Hematopoietic multipotent progenitor cell treated with erythropoietin and hydrocortisone succinate and interleukin-3 and kit ligand, for 4 days (in vitro differentiated cells): ENCODE measurements at regions not wholly inside any gene's neighbourhood (a gene's known extent, or its start where the extent isn't known, plus 50 kb on each side); places are given as distances from the start of the nearest gene placed in this dataset.

Experiments
- DNase-seq: peaks from one replicate; pipeline ENCODE4 v3.0.0-alpha.2; 2015

DNA sequence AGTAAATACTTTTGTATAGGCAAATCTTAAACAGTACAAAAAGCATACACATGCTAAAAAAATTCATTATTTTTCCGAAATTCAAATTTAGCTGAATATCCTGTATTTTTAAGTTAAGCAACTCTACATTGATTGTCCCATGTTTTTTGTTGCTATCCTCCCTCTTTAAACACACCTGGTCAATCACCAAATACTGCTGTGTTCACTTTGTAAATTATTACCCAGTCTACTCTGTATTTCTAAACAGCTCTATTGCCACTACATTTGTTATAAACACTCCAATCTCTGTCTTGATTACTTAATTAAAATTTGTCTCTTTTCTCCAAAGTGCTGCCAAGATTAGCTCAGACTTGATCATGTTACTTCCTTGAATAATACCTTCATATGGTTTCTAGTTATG, 466.5 kb upstream of the GJE1 start:
- no peak for DNase-seq

DNA sequence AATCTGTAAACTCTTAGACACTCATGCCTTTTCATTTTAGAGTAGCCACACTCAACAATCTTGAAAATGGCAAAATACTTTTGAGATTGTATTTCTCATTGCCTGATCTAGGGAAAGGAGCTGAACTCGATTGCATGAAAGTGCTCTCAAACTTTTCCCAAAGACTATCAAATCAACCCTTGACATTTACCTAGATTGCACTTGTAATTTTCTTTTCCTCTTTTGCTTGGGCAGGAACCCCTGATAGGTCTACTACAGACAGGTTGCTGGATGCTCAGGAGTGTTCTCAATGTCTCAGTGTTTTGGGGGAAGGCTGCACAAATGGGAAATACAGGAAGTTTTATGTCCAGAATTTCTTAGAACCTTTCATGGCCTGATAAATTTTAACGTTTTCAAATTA, 468.0 kb upstream of the GJE1 start:
- DNase-seq = no peak

DNA sequence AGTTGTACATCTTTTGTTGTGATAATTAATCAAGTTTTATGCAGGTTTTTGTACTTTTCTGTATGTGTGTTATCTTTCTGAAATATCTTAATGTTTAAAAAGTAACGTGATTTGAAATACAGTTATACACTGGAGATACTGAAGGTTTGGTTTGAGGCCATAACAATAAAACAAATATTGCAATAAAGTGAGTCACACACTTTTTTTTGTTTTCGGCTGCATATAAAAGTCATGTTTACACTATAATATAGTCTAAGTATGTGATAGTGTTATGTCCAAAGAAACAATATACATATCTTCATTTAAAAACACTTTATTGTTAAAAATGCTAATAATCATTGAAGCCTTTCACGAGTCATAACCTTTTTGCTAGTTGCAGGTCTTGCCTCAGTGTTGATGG, 473.1 kb upstream of the GJE1 start:
- DNase-seq = no peak

DNA sequence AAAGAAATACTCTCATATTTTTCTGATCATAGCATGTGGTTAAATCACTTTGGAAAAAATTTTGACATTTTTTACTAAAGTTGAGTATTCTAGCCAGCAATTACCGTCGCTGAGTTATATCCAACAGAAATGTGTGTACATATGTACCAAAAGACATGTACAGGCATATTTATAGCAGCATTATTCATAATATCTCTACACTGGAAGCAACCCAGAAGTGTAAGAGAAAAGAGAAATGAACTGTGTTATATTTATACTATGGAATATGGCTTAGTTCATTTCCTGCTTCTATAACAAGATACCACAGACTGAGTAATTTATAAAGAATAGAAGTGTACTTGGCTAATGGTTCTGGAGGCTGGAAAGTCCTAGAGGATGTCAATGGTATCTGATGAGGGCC, 474.0 kb upstream of the GJE1 start:
- DNase-seq = no peak

DNA sequence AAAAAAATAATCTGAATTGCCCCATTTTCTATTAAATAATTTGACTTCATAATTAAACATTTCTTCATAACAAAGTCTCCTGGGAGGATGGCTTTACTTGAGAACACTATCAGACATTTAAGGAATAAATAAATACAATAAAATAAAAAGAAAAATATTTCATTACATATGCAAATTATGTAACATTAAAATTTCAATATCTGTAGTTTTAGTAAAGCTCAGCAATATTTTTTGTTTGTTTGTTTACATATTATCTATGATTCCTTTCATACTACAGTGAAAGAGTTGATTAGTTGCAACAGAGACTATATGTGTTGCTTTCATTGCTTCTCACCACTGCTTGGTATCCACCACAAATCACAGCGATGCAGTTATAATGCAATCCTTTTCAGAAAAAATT, 474.9 kb upstream of the GJE1 start:
- DNase-seq = no peak

DNA sequence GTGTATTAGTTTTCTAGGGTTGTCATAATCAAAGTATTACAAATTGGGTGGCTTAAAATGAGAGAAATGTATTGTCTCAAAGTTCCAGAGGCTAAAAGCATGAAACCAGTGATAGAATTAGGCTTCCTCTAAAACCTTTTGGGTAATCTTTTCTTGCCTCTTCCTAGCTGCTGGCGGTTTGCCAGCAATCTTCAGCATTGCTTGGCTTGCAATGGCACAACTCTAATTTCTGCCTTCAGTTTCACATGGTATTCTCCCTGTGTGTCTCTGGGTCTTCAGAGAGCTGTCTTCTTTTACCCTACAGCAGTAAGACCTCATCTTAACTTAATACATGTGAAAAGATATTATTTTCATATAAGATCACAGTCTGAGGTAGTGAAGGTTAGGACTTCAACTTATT, 479.1 kb upstream of the GJE1 start:
- DNase-seq = peak; percentile 16

DNA sequence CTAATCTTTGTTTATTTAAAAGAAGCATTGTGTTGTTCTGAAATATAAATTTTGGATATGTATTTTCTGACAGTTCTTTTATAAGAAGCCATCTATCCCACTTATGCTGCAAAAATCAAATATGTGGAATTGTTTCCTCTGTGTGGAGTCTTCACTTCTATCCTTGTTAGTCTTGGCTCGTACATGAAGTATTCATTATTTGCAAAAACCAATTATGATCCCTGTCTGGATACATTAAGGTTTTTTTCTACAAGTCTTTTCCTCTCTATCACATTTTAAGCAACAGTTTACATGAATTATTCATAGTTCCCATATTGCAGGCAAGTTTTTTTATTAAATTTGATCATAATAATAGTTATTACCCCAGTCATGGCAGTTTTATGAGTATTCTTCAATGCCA, 490.8 kb upstream of the GJE1 start:
- no peak for DNase-seq

DNA sequence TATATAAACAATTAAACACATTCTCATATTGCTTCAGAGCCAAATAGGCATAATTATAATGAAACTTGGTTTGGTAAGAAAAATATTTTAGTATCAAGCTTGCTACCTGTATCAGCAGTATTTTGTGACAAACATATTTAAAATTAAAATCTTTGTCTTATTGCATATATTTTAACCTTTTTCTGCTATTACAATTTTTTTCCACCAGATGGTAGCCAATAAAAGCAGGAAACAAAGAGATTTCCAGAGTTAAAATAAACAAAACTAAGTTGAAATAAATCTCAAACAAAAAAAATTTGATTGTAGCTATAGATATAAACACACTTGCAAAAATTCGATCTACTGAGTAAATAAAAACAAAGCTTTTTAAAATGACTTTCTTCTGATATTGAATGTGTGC, 491.3 kb upstream of the GJE1 start:
- peak; percentile 1 for DNase-seq

DNA sequence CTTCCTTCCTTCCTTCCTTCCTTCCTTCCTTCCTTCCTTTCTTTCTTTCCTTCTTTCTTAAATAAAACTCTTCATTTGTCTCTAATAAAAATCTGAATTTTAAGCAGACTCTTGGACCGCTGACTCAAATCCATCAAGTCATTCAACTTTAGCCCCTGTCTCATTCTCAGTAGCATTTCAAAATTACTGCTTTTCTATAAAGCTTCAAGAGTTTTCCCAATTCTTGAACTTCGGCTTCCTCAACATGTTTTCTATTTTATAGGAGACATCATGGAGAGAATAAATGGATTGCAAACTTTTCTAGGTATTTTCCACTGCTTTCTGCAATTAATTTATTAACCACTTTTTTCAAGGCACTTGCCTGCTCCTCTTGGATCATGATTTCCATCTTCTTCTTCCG, 497.1 kb upstream of the GJE1 start:
- no peak for DNase-seq

DNA sequence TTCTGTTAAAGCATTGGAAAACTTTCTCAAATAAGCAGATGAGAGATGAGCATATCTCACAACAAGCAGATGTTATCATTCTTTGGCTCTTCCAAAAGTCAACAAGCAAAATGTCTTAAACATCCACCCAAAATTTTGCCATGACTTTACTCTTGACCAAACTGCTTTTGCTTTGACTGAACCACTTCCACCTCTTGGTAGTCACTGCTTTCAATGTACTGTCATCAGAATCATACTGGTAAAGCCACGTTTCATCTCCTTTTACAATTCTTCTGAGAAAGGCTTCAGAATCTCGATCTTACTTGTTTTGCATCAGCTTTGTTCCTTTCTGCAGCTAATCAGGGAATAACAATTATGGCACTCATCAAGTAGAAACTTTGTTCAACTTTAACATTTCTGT, 498.5 kb upstream of the GJE1 start:
- no peak for DNase-seq

DNA sequence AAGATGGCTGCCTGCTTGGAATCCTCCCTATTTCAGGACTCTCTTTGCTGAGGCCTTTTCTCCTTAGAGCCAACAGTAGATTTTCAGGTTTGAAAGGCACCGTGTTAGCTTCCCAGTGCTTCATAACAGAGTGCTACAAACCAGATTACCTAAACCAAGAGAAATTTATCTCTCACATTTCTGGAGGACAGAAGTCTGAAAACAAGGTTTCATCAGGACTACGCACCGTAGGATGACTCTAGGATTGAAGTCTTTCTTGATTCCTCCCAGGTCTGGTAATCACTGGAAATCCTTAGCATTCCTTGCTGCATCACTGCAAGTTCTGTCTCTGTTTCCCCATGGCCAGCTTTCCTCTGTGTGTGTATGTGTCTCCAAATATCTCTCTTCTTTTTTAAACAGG, 508.4 kb upstream of the GJE1 start:
- no peak for DNase-seq

DNA sequence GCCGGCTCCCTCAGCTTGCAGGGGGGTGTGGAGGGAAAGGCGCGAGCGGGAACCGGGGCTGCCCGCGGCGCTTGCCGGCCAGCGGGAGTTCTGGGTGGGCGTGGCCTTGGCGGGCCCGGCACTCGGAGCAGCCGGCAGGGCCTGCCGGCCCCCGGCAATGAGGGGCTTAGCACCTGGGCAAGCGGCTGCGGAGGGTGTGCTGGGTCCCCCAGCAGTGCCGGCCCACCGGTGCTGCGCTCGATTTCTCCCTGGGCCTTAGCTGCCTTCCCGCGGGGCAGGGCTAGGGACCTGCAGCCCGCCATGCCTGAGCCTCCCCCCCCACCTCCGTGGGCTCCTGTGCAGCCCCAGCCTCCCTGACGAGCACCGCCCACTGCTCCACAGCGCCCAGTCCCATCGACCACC, 514.5 kb upstream of the GJE1 start:
- DNase-seq = no peak

DNA sequence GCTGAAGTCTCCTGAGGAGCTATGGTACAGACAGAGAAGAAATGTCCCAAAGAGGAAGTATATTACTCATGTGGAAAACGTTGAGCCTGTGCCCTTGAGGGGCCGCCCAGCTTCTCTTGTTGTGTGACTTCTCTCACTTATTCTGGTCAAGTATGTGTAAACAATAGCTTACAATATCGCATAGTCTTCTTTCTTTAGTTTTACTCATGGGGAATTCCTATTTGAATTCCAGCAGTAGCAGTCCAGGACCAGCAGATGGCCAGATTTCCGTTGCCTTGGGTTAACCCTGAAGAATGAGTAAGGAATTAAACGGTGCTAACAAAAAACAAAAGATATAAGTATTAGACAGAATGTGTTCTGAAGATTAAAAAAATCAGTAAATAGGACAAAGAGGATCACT, 522.0 kb upstream of the GJE1 start:
- no peak for DNase-seq

DNA sequence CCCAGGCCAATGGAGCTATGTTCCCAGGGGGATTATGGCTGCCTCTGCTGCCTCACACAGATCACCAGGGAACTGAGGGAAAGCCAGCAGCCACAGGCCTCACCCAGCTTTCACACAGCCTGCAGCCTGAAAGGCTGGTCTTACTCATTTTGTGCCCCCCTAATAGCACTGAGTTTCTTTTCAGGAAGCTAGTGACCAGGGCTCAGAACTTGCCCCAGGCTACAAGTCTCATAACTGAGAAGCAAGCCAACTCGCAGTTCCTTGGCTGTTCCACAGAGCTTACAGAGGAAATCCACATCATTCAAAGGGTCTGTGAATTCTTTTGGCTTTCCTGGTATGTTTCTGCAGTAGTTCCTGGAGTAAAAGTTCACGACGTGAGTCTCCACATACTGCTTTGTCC, 524.8 kb upstream of the GJE1 start:
- no peak for DNase-seq

DNA sequence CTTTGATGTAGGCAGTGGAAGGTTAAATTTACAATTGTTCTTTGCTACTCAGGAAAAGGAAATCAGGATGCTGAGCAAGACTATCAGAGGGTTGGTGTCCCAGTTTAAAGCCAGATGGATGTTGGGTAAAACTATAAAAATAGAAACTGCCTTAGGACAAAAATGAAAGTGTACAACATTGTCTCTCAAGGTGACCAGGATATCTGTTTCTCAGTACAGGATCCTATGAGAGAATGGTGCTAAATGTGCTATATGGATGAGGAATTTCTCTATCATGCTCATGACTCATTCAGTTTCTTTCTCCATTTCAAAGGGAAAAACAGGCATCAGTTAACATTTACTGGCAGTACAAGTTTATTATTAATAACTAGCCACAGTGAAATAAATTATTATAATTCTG, 534.2 kb upstream of the GJE1 start:
- no peak for DNase-seq

DNA sequence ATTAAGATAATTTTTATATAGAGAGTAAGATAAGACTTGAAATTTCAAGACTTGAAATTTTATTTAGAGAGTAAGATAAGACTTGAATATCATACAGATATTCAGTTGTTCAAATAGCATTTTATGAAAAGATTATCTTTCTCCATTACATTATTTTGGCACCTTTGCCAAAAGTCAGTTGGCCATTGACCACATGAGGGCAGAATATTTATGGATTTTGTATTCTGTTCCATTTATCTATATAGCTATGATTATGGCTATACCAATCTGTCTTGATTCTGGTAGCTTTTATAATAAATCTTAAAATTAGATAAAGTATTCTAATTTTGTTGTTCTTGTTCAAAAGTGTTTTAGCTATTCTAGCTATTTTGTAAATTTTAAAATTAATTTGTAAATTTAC, 537.9 kb upstream of the GJE1 start:
- DNase-seq = no peak

DNA sequence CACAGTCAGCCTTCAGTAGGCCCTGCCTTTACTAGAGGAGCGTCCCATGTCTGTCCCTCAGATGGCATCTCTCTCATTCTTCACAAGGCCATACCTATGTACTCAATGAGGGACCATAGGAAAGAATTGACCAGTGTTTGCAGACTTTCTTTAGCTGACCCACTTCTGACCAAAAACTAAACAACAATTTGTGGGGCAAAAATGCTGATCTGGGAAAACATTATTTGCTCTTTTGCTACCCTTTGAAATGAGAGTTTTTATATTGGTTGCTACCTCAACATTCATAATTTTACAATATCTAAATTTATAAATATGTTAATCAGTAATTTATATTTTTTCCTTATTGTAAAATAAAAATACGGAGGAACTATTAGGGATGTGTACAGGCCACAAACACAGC, 539.4 kb upstream of the GJE1 start:
- DNase-seq = no peak

DNA sequence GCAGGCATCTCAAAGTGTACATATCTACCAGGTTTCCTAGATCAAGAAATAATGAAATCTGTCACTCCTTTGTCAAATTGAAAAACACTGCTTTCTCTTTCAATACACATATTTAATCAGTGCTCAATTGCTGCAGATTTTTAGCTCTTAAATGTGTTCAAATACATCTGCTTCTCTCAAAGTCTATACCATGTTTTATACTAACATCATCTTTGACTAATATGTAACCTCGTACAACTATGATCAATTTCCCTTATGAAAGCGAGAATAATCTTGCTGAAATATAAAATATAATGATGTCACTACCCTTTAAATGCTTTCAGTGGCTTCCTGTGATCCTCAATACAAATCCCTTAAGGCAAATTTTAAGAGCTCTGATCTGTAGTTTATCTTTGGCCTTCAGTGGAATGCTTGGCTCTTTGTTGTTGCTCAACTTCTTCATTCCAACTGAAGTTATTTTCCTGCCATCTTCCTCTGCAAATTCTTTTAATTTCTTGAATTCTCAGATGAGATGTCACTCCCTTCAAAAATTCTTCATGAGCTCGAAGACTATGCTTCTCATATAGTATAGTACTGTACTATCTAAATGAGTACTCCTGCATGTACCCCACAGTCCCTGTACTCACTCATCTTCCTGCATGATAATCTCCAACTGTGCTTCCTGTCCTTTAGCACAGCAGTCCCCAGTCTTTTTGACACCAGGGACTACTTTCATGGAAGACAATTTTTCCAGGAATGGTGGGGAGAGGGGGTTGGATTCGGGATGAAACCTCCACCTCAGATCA, 545.1 kb upstream of the GJE1 start:
- DNase-seq = no peak

DNA sequence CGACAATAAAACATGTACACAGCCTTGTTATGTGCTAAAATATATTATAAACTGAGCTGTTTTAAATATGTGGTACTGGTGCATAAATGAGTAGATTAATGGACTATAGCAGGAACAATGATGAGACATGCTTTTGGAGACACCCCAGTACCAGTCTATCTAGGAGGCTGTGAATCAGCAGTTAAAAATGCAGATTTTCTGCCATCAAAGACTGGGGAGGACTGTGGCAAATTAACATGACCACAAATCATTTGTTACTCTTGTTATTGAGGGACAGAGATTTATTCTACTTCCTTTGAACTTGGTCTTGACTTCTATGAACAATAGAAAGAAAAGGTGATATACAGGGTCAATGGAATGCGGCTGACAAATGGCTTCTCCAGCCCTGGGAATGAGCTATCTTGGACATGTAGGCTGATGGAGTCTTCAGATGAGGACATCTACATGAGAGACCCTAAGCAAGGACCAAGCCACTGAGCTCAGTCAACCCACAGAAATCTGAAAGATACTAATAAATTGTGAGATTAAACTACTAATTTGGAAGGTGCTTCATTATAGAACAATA, 551.7 kb upstream of the GJE1 start:
- no peak for DNase-seq

DNA sequence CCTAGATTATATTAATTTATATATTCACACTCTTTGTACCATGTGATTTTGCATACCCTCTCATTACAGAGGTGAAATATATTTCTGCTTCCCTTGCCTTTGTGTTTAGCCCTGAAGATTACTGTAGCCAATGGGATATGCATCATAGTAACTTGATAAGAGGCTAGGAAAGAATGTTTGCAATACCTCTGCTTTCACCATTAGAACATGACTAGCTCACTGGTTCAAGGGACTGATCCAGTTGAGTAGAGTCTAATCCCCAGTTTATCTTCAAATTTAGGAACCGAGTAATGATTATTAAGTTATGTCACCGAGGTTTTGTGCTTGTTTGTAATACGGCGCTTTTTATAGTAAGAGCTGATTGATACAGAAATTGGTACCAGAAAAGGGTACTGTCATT, 552.6 kb upstream of the GJE1 start:
- no peak for DNase-seq

DNA sequence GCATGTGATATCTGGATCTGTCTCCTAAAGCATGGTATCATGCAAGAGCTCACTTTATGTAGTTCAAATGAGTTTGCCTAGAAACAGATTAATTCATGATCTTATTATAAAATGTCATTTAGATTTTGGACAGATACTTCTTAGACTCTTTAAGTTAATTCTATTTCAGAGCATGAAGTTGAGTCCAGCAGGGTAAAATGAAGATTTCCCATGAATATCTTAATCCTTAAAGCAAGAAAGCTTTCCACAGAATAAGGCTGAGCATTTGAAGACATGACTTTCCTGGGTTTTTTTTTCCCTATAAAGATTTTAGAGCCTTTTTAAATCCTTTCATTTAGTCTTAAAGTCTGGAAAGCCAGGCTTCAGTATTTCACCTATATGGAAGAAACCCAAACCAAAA, 556.0 kb upstream of the GJE1 start:
- no peak for DNase-seq

DNA sequence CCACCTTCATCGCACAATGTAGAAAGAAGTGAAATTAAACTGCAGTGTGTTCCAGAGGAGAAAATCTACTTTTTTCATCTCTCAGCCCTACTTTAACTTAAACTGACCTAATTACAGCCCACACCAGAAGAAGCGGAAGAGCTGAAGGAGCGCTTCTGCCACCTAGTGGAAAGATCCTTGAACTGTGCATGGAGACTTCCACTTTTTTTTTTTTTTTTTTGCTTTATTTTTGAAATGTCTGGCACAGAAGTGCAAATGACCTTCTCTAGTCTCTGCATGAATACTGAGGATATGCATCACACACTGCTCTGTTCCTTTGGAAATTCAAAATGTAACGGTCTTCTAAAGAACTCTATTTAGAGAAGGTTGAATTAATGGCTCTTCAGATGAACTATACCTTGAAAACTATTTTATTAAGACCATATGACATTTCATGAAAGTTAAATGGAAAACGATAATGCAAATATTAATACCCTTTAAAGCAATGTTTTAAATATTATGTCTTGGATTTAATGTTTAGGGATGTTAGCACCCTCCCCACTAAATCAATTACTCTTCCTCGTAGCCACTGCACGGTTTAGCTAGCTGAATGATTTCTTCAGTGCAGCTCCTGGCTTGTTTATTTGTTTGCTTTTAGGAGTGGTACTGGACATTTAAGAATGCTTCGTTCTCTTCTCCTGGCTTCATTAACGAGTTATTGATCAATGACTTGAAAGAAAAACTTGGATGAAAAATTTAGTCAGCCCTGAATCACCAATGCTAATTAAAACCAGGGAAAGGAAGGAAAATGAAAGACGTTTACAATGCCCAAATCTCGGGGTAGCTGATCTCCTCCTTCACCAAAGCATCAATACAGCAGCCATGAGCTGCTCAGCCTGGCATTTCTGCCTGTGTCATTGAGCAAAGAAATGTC, 569.6 kb upstream of the GJE1 start:
- DNase-seq = peak; percentile 91

DNA sequence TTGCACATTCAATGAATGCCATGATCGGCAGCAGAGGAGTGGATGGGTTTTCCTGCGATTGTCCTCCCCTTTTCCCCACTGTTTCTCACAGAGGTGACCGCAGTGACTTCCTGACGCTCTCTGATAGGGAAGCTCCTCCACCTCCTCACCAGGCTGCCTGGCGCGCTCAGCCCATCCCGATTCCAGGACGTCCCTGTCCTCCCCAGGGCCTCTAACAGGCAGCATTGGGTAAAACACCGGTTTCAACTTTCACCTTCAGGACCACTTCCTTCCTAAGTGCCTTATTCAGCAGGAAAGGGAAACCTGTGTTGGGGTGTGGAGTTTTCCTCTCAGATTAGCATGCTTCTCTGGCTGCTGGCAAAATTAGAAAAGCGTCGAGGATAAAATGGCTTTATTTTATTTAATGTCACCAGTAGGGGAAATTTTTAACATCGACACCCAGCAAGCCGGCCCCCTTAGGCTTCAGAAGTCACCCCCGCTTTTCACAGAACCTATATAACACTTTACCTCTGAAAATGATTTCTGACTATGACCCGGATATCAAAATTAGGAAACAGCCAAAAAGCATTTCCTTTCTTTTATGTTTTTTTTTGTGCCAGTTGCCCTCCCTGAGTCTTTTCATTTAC, 570.4 kb upstream of the GJE1 start:
- peak; percentile 58 for DNase-seq

DNA sequence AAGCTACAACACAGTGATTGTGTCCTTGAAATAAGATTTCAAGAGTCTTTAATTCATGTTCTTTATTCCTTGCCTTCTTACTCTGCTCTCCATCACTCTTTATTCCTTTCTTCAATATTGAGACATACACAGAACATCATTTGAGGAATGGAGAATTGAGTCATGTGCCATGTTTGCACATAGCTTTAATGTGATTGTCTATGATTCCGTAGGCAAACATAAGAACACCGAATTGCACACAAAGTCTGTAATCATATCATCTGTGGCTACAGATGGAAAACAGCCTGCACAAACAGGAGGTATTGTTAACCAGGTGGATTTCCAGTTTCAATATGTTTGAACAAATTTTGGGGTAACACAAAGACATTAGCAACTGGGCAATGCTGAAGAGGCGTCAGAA, 571.6 kb upstream of the GJE1 start:
- DNase-seq = no peak
